Loucy (cell line): ENCODE measurements at regions not wholly inside any gene's neighbourhood (a gene's known extent, or its start where the extent isn't known, plus 50 kb on each side); places are given as distances from the start of the nearest gene placed in this dataset.

Experiments used
- EZH2phosphoT487 ChIP-seq: fragments of 200-600 bp; IDR thresholded peaks from 2 replicates; pipeline ENCODE4 v1.6.1; 2018; ENCODE audit warnings: antibody characterized with exemption, mild to moderate bottlenecking, moderate library complexity, borderline replicate concordance
- TF ChIP-seq, protein P1 (sequence below): fragments of 200-600 bp; sonication (generic); conservative IDR thresholded peaks from 2 replicates; pipeline ENCODE4 v1.5.1; 2014; ENCODE audit warnings: mild to moderate bottlenecking, antibody characterized with exemption, low read length

DNA sequence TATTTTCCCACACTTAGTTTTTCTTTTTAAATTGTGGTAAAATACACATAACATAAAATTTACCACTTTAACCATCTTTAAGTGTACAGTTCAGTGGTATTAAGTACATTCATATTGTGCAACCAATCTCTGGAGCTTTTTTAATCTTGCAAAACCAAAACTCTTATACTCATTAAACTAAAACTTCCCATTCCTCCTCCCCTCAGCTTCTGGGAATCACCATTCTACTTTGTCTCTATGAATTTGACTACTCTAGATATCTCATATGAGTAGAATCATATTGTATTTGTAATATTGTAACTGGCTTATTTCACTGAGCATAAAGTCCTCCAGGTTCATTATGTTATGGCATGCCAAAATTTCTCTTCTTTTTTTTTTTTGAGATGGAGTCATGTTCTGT lies 86.4 kb upstream of the JAZF1 start:
- TF ChIP-seq, protein P1, sequence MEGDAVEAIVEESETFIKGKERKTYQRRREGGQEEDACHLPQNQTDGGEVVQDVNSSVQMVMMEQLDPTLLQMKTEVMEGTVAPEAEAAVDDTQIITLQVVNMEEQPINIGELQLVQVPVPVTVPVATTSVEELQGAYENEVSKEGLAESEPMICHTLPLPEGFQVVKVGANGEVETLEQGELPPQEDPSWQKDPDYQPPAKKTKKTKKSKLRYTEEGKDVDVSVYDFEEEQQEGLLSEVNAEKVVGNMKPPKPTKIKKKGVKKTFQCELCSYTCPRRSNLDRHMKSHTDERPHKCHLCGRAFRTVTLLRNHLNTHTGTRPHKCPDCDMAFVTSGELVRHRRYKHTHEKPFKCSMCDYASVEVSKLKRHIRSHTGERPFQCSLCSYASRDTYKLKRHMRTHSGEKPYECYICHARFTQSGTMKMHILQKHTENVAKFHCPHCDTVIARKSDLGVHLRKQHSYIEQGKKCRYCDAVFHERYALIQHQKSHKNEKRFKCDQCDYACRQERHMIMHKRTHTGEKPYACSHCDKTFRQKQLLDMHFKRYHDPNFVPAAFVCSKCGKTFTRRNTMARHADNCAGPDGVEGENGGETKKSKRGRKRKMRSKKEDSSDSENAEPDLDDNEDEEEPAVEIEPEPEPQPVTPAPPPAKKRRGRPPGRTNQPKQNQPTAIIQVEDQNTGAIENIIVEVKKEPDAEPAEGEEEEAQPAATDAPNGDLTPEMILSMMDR = no peak
- TF ChIP-seq EZH2phosphoT487 = no peak
